Parathyroid adenoma (tissue), 2 donors: ENCODE measurements at regions not wholly inside any gene's neighbourhood (a gene's known extent, or its start where the extent isn't known, plus 50 kb on each side); places are given as distances from the start of the nearest gene placed in this dataset.

Experiments used
- H2AFZ ChIP-seq: fragments of 300-600 bp; sonication (generic); one replicate; pipeline ENCODE4 v1.7.0; 2017; ENCODE audit warnings: antibody characterized with exemption, mild to moderate bottlenecking
- H3K27ac ChIP-seq: fragments of 300-600 bp; sonication (generic); one replicate; pipeline ENCODE4 v1.7.0; 2017
- H3K27me3 ChIP-seq: fragments of 300-600 bp; sonication (generic); one replicate; pipeline ENCODE4 v1.7.0; 2017; ENCODE audit warnings: low read length; ENCODE audit not compliant: control insufficient read depth, insufficient read depth
- H3K36me3 ChIP-seq: fragments of 300-600 bp; sonication (generic); one replicate; pipeline ENCODE4 v1.7.0; 2017; ENCODE audit warnings: low read length; ENCODE audit not compliant: control insufficient read depth, insufficient read depth
- H3K4me1 ChIP-seq: fragments of 300-600 bp; sonication (generic); one replicate; pipeline ENCODE4 v1.7.0; 2017; ENCODE audit warnings: control low read depth
- H3K4me2 ChIP-seq: fragments of 300-600 bp; sonication (generic); one replicate; pipeline ENCODE4 v1.7.0; 2017; ENCODE audit warnings: low read length
- H3K4me3 ChIP-seq: fragments of 300-600 bp; sonication (generic); one replicate; pipeline ENCODE4 v1.7.0; 2017; ENCODE audit warnings: low read depth, low read length
- H3K79me2 ChIP-seq: fragments of 300-600 bp; sonication (generic); one replicate; pipeline ENCODE4 v1.7.0; 2017; ENCODE audit warnings: control low read depth
- H3K9ac ChIP-seq: fragments of 300-600 bp; sonication (generic); one replicate; pipeline ENCODE4 v1.7.0; 2017; ENCODE audit warnings: mild to moderate bottlenecking
- H3K9me3 ChIP-seq: fragments of 300-600 bp; sonication (generic); one replicate; pipeline ENCODE4 v1.7.0; 2017; ENCODE audit warnings: low read length; ENCODE audit not compliant: control insufficient read depth
- CTCF ChIP-seq: fragments of 300-600 bp; sonication (generic); IDR thresholded peaks from one replicate; pipeline ENCODE4 v1.7.0; 2017; ENCODE audit warnings: antibody characterized with exemption, mild to moderate bottlenecking
- donor health status: primary hyperparathyroidism.

DNA sequence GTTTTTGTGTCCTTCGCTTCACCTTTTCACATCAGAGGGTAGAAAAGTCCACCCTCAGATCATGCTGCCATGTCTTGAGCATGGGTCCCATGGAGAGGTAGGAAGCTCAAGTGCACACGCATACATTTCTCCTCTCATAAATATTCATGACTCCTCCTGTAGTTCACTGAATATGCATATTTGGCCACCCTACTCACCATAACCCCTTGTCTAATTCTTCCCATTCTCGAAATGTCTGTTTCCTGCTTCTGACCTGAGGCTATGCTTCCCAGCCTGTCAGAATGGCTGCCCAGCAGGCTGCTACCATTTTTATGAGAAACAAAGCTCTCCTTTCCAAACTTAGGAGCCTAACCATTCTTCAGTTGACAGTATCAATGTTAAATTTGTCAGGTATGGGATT, 86.5 kb downstream of the ADRA2C start:
- TF ChIP-seq CTCF = no peak
- H3K4me1 ChIP-seq = no peaks in the 10 kb centered on the region
- H3K4me3 ChIP-seq = no peak overlapping the region
- H3K79me2 ChIP-seq = no peaks in the 10 kb centered on the region
- no peak overlapping the region for H2AFZ ChIP-seq
- H3K9me3 ChIP-seq = no peaks in the 10 kb centered on the region
- no peak overlapping the region for H3K9ac ChIP-seq
- no peaks in the 10 kb centered on the region for H3K27me3 ChIP-seq
- H3K27ac ChIP-seq = no peak overlapping the region
- H3K36me3 ChIP-seq = no peaks in the 10 kb centered on the region
- no peak overlapping the region for H3K4me2 ChIP-seq

DNA sequence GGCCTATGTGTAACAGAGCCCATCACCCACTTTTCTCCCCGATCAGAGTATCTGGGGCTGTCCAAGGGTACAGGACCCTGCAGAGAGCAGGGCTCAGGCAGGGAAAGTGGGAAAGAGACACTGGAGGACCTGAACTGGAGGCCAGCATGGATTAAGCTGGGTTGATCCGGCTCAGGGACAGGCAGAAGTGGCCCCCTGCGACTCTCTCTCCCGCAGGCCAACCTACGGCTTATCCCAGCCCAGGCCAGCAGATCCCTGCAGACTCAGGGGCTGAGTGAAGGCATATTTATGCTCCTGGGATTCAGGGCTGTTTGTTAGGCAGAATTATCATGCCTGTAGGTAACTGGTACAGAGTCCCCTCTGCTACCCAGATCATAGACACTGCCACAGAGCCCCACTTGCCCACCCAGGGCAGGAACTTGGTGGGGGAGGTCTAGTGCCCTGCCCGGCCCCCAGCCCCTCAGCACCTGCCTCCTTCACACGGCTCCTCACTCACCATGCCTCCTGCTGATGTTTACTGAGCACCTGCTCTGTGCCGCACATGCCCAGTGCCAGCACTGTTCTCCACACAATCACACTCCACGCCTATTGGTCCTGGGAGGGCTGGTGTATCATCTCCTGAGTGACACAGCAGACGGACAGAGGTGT, 87.3 kb downstream of the ADRA2C start:
- TF ChIP-seq CTCF = no peak
- Histone ChIP-seq H3K9me3 (no peaks in the 10 kb centered on the region), H2AFZ (no peak overlapping the region), H3K79me2 (no peaks in the 10 kb centered on the region), H3K4me3 (no peak overlapping the region), H3K4me2 (no peak overlapping the region), H3K36me3 (no peaks in the 10 kb centered on the region), H3K27me3 (no peaks in the 10 kb centered on the region), H3K9ac (no peak overlapping the region), H3K4me1 (no peaks in the 10 kb centered on the region), H3K27ac (no peak overlapping the region)

DNA sequence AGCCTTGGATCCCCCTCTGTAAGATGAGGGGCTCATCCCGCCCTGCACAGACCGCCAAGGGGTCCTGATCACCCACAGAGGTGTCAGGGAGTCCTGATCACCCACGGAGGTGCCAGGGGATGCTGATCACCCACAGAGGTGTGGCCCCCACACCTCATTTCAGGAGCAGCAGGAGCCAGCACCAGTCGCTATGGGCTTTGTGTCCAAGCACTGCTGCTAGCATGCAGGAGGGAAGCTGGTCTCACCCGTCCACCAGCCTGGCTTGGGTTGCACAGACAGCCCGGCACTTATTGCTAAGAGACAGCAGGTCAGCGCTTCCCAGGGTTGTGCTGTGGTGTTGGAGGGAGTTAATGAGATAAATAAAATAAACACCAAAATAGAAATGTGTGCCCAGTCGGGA, 88.5 kb downstream of the ADRA2C start:
- H3K9me3 ChIP-seq = no peaks in the 10 kb centered on the region
- H3K27ac ChIP-seq = no peak overlapping the region
- H3K9ac ChIP-seq = no peak overlapping the region
- no peak overlapping the region for H3K4me2 ChIP-seq
- no peaks in the 10 kb centered on the region for H3K79me2 ChIP-seq
- H2AFZ ChIP-seq = no peak overlapping the region
- no peaks in the 10 kb centered on the region for H3K36me3 ChIP-seq
- TF ChIP-seq CTCF = no peak
- no peak overlapping the region for H3K4me3 ChIP-seq
- H3K27me3 ChIP-seq = peaks cover 3% of the 10 kb centered on the region
- H3K4me1 ChIP-seq = no peaks in the 10 kb centered on the region

DNA sequence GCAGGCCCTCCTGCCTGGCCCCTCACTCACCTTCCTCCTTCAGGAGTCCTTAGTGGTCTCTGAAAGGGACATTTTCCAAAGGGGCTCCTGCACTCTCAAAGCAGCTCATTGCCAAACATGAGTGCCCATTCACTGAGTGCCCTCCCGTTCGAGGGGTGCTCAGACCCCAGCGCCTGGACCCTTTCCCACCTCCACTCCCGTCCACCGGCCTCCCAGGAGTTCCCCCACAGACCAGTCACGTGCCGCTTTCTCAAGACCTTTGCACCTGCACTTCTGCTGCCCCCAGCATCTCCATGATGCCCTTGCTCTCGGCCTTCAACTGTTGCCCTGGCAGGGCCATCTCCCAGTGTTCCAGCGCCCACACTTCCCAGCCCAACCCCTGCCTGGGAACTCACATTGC, 89.5 kb downstream of the ADRA2C start:
- no peak for TF ChIP-seq CTCF
- Histone ChIP-seq H3K4me3 (no peak overlapping the region), H3K4me2 (no peak overlapping the region), H3K9me3 (no peaks in the 10 kb centered on the region), H3K27me3 (peaks cover 3% of the 10 kb centered on the region), H2AFZ (no peak overlapping the region), H3K9ac (no peak overlapping the region), H3K79me2 (no peaks in the 10 kb centered on the region), H3K4me1 (no peaks in the 10 kb centered on the region), H3K27ac (no peak overlapping the region), H3K36me3 (no peaks in the 10 kb centered on the region)

DNA sequence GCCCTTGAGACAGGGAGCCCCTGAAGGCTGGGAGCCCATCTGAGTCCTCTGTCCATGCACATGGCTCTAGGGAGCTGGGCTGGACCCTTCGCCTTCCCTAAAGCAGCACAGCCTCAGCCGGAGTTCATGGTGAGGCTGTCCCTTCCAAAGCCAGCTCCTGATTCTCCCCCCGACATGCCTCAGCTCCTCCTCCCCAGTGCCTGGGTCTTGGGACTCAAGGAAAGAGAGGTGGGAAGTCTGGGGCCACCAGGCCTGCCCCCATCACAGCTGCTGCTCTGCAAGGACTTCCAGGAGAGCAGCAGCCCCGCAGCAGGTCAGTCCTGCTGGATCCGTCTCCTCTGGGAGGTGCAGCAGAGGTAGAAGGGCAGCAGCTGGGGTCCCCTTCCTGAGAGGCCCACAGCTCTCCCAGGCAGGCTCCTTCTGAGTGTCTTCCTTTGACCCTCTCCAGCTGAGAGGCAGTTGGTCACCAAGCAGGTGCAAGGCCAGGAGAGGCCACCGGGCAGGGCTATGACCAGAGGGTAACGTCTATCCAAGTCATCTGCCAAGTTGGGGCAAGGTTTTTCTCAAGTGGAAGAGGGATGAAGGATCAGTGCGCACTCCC, 90.5 kb downstream of the ADRA2C start:
- Histone ChIP-seq H2AFZ (no peak overlapping the region), H3K4me3 (no peak overlapping the region), H3K36me3 (no peaks in the 10 kb centered on the region), H3K27ac (no peak overlapping the region), H3K4me1 (no peaks in the 10 kb centered on the region), H3K27me3 (peaks cover 3% of the 10 kb centered on the region), H3K9ac (no peak overlapping the region), H3K79me2 (no peaks in the 10 kb centered on the region), H3K9me3 (no peaks in the 10 kb centered on the region), H3K4me2 (no peak overlapping the region)
- TF ChIP-seq CTCF = no peak
